Renal cortical epithelial cell (primary cell): ENCODE measurements at regions not wholly inside any gene's neighbourhood (a gene's known extent, or its start where the extent isn't known, plus 50 kb on each side); places are given as distances from the start of the nearest gene placed in this dataset.

Source experiments
- DNase-seq: peaks from one replicate; pipeline ENCODE4 v3.0.0-alpha.2; 2011; ENCODE audit warnings: low read depth

DNA sequence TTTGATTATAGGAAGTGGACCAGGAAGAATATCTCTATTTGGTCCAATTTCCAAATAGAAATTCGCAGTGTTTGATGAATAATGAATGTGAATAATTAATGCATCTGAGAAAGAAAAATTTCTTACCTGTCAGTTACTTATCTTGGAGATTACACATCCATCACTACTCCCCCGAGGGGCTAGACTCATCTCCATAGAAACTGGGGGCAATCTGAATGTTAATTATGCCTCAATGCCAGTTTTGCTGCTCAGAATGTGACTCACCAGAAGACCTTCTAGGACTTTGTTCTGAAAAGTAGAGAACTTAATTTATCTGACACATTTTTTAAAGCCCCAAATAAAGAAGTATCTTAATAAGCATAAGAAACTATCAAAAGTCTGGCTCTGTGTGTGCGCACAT lies 233.4 kb upstream of the NR4A3 start:
- no peak for DNase-seq

DNA sequence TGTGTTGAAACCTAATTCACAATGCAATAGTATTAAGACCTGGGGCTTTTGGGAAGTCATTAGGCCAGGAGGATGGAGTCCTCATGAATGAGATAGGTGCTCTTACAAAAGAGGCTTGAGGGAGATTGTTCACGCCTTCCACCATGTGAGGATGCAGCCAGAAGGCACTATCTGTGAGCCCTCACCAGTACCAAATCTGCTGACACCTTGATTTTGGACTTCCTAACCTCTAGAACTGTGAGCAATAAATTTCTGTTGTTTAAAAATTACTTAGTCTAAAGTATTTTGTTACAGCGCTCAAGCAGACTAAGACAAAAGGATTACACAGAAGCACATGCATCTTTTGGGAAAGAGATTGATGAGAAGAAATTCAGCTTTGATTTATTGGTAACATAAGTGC lies 232.9 kb upstream of the NR4A3 start:
- DNase-seq: no peak

DNA sequence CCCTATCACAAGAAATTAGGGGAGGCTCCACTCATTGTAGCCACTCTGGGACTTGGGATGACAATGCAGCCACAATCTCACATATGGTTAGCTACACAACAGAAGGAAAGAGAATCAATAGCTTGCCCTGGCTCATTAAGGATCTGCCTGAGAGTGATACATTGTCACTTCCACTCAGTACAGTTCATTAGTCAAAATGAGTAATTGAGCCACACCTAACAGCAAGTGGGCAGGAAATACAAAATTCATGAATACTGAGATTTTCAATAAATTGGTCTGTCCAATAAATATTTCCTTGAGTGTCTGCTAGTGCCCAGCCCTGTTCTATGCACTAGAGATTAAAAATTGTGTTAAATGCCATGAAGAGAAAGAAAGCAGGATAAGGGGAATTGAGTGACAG lies 231.3 kb upstream of the NR4A3 start:
- no peak for DNase-seq

DNA sequence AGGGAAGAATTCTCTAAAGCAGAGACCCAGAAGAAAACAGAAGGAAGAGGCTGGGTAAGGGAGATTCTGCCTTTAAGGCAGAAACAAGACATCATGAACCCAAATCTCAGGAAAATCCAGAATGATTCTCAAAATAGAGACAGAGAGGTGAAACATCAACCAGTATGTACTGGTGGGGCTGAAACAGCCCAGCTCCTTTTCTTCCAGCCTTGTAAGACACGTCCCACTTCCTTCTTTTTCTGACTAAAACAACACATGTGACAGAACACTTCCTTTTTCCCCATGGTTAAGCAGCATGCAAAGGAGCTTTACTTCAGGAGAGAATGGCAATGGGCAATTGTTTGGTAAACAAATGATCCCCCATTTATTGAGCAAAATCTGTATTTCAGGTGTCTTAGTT lies 230.8 kb upstream of the NR4A3 start:
- DNase-seq: no peak

DNA sequence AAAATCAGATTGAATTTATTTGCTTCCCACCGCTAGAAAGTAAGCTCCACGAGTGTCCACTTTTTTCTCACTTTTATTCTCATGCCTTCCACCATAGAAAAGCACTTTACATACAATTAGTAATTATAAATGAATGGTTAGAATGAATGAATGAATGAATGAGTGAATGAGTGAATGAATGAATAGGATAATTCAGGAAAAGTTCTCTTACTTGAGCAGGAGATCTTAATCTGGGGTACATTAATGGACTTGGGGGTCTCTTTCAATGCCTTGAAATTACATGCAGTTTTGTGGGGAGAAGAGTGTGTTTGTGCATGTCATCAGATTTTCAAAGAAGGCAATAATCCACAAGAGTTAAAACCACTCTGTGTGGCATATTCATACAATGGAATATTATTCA lies 229.9 kb upstream of the NR4A3 start:
- DNase-seq: no peak

DNA sequence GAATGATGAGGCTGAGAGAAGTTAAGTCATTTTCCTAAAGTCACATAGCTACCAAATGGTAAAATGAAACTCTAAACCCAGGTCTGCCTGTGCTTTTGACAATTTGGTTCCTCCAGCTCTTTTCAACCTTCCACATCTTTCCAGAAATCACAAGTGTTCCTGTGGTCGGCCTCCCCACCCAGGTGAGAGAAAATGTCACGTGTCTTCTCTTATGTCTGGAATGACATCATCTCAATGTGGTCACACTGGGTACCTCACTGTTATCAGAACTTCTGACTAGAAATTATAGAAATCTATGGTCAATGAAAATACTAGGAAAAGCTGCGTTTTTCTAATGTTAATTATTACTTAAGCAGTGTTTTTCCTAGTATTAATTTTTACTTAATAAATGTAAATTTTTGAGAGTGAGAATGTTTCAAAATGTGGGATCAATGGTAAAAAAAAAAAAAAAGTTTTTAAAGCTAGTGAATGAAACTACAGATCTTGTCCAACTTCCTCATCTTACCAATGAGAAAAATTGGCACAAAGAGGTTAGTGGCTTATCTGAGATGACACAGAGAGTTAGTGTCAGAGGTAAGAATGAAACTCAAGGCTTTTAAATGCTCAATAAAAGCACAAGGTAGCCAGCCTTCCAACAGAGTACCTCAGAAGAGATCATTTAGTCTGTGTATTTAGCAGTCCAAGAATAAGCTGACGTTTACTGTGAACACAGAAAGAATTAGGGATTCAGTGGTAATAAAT lies 228.7 kb upstream of the NR4A3 start:
- DNase-seq: no peak

DNA sequence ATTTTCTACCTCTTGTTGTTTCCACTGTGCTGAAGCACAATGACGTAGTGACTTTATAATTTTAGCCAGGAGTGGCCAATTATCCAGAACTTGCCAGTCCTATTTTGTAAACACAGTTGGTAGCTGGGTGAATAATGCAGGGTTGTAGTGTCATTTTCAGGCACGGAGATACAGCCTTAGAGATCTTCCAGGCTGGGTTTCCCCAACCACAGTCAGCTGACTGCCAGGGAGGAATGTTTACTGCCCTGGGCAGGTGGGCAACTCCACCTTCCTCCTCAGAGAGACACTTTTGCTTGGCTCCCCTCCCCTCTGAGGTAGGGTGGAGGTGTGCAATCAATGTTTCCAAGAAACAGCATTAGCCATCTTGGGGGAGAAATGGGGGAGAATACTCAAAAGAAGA lies 228.1 kb upstream of the NR4A3 start:
- peak; percentile 13 for DNase-seq

DNA sequence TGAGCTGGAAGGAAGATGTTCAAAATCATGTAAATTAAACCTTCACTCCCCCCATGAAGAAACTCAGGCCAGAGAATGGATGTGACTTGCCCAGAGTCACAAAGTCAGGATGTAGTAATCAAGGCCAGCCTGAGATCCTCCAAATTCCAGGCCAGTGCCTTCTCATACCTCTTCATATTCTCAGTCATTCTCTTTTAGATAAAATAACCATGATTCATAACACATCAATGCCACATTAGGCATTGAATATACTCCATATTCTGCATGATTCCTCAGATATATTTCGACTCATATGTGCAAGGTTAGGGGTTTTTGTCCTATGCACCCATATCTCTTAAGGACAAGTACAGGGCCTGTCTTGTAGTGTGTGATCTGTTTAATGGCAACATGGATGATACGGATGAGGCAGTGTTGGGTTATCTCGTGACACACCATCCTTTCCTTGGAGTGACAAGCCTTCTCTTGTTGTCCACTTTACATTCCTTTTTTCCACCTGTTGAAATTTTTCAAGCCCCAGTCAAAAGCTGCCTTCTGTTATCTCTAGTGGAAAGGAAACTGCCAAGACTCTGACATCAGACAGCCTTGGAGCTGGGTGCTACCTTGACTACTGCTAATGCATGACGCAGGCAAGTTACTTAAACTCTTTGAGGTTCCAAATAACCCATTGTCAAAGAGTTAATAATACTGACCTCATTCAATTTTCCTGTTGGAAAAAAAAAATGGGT lies 227.5 kb upstream of the NR4A3 start:
- no peak for DNase-seq

DNA sequence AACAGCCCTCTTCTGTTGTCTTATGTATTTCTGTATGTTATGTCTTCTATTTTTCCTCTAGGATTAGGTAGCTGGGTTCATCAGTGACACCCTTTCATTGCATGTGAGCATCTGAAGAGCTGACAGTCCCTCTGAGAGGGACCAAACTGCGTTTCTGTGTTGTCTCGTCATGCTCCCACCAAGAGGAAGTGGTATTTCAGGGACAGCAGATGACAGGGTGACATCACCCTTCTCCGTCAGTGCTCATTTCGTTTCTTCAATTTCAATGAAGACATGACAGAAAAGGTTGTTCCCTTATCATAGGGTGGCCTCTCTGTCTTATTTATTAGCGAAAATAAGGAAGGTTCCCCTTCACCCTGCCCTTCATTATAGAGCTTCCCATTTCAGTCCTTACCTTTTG lies 225.9 kb upstream of the NR4A3 start:
- no peak for DNase-seq

DNA sequence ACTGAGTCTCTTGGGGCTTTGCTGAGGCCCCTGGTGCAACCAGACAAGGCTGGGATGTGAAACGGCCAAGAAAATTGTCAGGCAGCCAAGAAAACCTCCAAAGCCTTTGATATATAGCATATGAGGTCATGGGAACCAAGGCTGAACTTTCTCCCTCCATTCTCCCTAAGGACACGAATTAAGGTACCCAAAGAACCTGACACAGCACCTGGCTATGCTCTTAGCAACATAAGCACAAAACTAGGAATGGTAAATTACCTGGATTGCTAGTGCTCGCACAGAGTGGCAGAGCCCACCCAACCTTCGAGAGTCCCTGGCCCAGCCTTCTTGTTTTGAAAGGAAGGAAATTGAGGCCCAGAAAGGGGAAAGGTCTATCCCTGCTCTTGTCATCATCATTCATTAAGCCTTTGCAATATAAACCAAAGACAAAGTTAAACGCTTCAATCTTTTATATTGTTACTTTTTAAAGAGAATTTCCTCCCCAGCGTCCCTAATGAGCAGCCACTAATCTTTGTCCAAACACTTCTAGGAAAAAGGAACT lies 220.0 kb upstream of the NR4A3 start:
- peak; percentile 7 for DNase-seq

DNA sequence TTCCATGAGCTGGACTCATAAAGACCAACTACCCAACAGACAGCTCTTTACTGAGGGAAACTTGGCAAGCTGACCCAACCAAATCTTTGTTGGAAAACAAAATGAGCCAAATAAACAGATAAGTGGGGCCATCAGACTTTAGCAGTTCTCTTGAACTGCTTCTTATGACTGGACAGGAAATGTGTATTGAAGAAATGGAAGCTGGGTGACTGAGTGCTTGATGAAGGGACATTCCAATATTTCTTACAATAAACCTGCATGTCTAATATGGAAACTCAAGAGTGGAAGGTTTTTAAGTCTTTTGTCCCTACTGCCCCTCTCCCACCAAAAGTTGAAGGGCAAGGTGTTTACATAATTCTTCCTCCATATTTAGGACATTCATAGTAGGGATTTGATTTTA lies 218.8 kb upstream of the NR4A3 start:
- no peak for DNase-seq

DNA sequence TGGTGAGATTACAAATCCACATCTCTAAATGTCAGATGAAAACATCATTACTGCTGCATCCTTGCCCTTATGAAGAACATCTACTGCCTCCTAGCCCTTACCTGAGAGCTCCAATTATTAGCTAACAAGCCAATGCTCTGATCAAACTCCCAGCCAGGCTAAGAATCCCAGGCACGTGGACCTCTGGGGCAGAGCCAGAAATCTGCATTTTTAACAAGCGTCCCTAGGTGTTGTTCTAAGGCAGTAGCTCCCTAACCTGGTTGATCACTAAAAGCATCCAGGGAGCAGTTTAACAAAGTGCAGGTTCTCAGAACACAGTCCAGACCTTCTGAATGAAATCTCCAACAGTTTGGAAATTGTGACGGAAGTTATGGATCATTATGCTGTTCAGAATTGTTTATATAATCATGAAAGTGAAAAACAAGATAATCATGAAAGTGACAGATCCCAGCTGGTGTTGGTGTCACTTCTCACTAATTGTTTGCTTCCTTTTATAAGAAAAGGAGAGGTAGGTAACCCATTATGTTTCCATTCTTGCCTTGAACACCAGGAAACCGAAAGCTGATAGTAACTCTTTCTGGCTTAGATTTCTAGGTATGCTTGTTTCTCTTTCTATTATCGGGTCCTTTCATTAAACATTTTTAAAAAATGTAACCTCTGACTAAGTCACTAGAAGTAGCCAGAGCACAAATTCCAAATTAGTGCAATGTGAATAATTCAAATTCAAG lies 216.5 kb upstream of the NR4A3 start:
- no peak for DNase-seq

DNA sequence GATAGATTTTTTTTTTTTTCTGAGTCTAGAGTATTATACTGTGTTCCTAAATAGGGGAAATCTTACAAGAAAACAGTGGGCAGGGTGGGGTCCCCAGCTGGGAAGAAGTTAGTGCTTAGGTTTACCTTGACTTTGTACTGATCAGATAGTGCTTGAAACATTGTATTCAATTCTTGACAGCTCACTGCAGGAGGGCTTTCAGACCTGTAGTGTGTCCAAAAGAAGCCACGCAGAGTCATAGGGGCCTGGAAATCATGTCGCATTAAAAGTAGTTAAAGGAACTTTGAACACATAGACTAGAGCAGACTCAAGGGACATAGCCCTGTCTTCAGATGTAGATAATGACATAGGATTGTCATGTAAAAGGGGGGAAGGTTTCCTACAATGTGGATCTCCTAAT lies 215.4 kb upstream of the NR4A3 start:
- no peak for DNase-seq

DNA sequence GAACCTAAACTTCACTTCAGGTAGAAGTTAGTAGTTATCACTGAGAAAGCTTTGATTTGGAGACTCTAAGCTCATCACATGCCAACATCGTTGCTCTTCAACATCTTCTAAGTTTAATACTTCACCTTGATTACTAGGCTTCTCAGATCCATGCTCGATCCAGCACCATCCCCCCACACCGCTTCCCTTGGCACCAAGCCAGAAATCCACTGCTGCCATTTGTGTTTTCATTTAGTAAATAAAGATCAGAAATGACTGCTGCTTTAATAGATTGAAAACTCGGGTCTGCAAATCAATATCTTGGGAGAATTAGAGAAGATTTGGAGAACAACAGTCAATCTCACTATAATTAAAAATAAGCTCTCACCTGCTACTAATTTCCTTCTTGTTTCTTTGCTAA lies 214.7 kb upstream of the NR4A3 start:
- no peak for DNase-seq

DNA sequence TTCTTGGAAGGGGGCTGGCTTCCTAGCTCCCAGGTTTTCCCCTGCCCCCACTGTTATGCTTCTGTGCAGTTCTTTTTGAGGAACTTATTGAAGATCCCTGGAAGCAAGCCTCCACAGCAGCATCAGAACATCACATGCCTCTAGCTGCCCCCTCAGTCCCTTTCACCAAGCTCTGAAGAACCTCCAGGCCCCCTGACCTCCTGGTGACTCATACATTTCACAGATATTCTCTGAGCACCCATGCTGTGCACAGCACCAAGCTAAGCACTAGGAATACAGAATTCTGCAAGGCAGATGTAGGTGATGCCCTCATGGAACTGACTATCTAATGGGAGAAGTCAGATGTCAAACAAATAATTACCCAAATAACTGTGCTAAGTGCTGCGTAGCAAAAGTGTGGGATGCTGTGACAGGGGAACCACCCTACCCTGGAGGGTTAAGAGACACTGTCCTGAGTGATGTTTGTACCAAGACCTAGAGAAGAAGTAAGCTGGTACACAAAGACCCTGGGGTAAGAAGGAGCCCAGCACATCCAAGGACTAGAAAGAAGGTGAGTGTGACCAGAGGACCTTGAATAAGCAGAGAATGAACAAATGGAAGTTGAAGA lies 213.7 kb upstream of the NR4A3 start:
- peak; percentile 29 for DNase-seq

DNA sequence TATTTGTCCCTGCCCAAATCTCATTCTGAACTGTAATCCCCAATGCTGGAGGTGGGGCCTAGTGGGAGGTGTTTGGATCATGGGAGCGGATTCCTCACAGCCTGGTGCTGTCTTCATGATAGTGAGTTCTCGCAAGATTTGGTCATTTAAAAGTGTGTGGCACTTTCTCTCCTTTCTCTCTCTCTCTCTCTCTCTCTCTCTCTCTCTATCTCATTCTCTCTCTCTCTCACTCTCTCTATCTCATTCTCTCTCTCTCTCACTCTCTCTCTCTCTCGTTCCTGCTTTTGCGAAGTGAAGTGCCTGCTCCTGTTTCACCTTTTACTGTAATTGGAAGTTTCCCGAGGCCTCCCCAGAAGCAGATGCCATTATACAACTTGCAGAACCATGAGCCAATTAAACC lies 207.3 kb upstream of the NR4A3 start:
- no peak for DNase-seq

DNA sequence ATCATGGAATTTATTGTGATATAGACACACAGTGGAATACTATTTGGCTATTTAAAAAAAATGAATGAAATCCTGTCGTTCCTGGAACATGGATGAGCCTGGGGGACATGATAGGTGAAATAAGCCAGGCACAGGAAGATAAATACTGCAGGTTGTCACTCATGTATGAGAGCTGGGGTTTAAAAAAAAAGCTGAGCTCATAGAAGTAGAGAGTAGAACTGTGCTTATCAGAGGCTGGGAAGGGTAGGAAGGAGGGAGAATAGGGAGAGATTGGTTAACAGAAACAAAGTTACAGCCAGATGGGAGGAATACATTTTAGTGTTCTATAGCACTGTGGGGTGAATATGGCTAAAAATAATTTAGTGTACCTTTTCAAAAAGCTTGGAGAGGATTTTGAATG lies 200.6 kb upstream of the NR4A3 start:
- no peak for DNase-seq

DNA sequence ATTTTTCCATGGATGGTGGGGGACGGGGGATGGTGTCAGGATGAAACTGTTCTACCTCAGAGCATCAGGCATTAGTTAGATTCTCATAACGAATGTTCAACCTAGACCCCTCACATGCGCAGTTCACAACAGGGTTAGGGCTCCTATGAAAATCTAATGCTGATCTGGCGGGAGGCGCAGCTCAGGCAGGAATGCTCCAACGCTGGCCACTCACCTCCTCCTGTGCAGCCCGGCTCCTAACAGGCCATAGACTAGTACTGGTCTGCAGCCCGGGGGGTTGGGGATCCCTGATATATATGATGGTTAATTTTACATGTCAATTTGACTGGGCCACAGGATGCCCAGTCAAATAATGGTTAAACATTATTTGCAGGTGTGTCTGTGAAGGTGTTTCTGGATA lies 199.0 kb upstream of the NR4A3 start:
- no peak for DNase-seq

DNA sequence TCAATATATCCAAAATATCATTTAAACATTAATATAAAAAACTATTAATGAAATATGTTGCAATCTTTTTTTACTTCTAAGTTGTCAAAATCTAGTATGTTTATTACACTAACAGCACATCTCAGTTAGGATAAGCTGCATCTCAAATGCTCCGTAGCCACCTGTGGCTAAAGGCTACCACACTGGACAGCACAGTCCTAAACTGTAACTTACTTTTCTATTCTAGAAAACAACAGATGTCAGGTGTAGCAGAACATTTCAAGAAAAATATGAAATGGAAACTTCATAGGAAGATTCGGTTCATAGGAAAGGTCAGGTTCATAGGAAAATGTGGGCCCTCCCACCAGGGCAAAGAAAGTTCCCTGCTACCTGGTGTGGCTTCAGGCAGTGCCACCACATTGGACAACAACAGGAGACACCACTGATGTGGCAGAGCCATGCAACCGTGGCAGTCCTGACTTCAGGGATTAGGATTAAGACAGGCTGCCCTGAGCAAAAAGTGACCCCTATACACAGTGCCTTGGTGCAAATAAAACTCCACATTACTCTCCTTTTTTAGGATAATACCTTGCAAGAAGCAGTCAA lies 197.8 kb upstream of the NR4A3 start:
- no peak for DNase-seq

DNA sequence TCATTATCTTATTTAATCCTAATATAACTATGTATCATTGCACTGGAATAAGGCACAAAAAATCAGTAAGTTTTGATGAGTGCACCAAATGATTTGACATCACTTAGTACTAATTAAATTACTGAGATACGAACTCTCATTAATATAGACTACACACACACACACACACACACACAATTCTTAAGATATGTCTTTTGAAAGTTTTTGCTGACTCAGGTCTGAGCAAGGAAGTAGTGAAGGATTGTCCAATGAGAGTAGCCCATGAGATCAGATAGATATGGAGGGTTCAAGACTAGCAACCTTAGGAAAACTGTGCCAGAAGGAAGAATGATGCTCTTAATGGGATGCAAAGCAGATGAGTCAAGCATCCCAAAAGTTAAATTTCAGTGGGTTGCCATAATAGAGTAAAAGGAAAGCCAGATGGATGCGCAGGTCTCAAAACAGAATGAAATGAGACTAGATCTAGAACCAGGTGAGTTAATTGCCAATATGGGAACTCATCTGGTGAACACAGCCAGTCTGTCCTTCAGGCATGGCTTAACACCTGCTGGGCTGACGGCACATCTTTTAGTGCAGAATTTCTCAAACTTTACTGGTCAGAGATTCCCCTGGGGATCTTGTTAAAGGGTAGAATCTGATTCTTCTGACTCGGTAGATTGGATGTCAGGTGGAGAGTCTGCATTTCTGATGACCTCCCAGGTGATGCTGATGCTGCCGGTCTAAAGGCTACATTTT lies 197.0 kb upstream of the NR4A3 start:
- DNase-seq: no peak

DNA sequence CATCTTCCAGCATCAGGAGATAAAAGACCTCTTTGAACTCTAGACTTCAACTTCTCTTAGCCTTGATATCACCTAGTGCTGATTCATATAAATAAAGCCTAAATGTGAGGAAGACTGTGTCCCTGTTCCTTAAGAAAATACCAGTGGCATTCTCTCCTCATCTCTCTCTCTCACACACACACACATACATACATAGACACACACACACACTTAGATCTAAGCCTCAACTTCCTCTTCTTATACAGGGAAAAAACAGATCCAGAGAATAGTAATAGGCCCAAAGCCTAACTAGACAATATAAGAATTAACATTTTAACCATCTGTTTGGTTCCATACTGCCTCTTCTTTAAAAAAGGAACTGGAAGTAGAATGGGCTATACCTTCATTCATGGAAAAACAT lies 195.3 kb upstream of the NR4A3 start:
- DNase-seq: no peak
